GM12873 (cell line): ENCODE measurements at regions not wholly inside any gene's neighbourhood (a gene's known extent, or its start where the extent isn't known, plus 50 kb on each side); places are given as distances from the start of the nearest gene placed in this dataset.

Experiments
- TF ChIP-seq, protein P1 (sequence below): IDR thresholded peaks from 2 replicates; pipeline ENCODE4 v1.5.1; 2012; ENCODE audit warnings: low read depth, mild to moderate bottlenecking, moderate library complexity, low read length, control low read depth; ENCODE audit not compliant: insufficient read depth; ENCODE audit errors: missing control alignments

DNA sequence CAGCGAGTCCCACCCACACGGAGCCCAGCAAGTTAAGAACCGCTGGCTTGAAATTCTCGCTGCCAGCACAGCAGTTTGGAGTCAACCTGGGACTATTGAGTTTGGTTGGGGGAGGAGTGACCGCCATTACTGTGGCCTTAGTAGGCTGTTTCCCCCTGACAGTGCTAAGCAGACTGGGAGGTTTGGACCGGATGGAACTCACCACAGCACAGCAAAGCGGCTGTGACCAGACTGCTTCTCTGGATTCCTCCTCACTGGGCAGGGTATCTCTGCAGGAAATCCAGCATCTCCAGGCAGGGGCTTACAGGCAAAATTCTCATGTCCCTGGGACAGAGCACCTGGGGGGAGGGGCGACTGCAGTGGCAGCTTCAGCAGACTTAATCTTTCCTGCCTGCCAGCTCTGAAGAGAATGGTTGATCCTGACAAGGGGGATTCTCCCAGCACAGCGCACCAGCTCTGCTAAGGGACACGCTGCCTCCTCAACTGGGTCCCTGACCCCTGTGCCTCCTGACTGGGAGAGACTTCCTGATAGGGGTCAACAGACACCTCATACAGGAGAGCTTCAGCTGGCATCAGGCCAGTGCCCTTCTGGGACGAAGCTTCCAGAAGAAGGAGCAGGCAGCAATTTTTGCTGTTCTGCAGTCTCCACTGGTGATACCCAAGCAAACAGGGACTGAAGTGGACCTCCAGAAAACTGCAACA, 425.4 kb downstream of the NYAP2 start:
- TF ChIP-seq, protein P1, sequence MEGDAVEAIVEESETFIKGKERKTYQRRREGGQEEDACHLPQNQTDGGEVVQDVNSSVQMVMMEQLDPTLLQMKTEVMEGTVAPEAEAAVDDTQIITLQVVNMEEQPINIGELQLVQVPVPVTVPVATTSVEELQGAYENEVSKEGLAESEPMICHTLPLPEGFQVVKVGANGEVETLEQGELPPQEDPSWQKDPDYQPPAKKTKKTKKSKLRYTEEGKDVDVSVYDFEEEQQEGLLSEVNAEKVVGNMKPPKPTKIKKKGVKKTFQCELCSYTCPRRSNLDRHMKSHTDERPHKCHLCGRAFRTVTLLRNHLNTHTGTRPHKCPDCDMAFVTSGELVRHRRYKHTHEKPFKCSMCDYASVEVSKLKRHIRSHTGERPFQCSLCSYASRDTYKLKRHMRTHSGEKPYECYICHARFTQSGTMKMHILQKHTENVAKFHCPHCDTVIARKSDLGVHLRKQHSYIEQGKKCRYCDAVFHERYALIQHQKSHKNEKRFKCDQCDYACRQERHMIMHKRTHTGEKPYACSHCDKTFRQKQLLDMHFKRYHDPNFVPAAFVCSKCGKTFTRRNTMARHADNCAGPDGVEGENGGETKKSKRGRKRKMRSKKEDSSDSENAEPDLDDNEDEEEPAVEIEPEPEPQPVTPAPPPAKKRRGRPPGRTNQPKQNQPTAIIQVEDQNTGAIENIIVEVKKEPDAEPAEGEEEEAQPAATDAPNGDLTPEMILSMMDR, result no peak

DNA sequence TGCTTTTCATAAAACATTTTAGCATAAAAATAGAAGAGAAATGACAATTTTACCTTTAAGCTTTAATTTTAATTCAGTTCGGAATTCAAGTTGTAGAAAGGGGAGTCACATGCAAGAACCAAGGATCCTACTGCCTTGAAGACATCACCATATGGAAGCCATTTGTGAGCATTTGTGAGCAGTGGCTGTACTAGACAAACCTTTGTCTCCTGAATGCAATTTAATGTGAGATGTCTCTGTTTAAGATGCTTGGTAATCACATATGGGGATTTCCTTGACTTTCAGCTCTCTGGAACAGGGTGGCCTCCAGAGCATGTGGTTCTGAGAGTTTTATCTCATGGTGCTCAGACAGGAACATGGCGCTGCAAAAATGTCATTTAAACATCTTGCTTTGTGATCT, 421.8 kb downstream of the NYAP2 start:
- TF ChIP-seq, protein P1, result no peak

DNA sequence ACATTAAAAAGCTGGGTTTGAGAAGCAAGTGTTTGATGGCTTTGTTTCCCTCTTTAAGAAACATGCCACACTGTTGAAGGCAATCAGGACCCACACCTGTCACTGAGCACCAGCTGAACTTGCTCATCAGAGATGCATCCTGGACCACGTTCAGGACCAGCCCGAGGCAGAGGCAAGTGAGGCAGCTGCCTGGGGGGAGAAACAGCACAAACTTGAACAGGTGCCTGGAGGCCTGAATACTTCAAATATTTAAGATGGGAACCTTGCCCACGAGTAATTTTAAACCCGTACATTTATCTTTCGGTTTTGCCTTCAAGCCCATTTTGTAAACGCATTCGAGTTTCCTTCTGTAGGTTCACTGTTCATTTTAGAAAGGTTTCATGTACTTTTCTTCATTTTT, 421.3 kb downstream of the NYAP2 start:
- TF ChIP-seq, protein P1, result no peak

DNA sequence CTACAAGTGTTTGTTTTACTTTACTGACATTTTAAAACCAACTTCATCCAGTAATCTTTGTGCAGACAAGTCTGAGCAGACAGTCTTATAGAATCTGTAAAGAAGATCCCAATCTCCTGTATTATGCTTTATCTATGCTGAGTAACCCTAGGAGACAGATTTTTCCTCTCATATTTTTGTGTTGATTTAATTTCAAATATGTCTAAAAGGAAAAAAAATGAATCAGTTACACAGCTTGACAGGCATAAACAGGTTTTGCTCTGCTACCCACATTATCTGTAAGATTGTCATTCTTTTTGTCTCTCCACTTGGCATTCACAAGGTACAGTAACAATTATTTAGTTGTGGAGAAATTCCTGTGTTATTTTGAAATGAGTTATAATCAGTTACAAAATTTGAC, 415.0 kb downstream of the NYAP2 start:
- TF ChIP-seq, protein P1, result no peak

DNA sequence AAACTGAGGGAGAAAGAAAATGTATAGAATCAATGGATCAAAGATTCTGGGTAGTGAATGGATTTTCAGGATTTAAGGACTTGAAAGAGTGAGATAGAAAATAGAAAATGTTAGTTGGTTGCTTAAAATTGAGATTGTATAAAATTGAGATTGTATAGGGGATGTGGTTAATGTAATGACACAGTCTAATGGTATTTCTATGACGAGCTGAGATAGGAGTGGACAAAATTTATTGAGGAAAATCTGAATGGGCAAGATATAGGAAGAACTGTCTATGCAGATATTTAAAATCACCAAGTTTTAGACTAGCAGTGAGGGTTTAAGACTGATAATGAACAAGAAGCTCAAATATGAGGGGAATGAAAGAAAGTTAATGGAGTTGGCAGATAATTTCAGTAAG, 406.6 kb downstream of the NYAP2 start:
- TF ChIP-seq, protein P1, result no peak

DNA sequence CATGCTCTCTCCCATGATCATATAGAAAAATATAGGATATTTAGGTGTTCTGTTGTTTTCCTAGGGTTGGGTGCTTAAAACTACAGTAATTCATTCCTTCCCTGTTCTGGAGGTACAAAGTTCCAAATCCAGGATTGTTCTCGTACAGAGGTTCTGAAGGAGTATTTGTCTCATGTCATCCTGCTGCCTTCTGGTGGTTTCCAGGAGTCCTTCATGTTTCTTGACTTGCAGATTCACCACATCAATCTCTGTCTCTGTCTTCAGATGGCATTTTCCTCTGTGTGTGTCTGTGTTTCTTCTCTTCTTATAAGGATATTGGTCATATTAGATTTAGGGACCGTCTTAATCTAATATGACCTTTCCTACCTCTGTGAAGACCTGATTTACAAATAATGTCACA, 397.9 kb downstream of the NYAP2 start:
- TF ChIP-seq, protein P1, result no peak

DNA sequence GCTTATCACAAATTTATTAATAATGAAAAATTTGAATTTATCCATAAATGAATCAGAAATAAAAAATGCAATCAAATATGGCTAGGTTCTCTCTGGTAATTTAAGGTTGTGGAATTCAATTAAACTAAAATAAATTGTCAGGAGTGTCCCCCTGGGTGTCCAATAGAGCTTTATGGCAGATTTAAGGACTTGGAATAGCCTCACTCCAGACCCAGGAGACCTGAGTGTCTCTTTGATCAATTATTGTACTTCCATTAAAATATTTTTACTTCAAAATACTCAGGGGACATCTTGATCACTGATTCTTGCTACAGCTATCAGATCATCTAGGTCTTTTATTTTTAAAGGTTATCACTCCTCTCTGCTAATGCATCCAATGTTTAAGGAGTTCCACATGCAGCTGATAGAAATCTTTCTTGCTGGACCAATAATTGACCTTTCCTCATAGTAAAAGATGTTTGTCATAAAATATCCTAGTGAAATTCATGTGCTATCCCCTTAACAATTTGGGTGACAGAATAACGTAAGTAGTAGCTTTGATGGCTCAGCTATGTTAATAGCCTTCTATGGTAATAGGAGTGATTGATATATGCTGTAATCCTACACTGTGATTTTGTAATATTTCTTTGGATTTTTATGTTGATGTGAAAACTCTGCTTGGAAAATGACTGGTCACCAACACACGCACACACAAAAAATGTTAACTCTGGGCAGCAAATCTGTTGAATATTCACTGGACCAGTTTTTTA, 395.3 kb downstream of the NYAP2 start:
- TF ChIP-seq, protein P1, result no peak
